Gastroesophageal sphincter (tissue), 3 donors: ENCODE measurements at regions not wholly inside any gene's neighbourhood (a gene's known extent, or its start where the extent isn't known, plus 50 kb on each side); places are given as distances from the start of the nearest gene placed in this dataset.

Experiments
- POLR2AphosphoS5 ChIP-seq: sonication (generic); formaldehyde crosslinking; IDR thresholded peaks from one replicate; pipeline ENCODE4 v1.6.1; 2017; ENCODE audit warnings: antibody characterized with exemption
- TF ChIP-seq, protein P1 (sequence below), 4 experiments: fragments of 200-600 bp in 2 of 4; fragments of 450-650 bp in 2 of 4; sonication (generic) in 1 of 4; IDR thresholded peaks; one replicate each; pipeline ENCODE4 v1.5.1; 2017 to 2019; ENCODE audit warnings: antibody characterized with exemption in 4 of 4, mild to moderate bottlenecking in 2 of 4, moderate library complexity in 2 of 4

DNA sequence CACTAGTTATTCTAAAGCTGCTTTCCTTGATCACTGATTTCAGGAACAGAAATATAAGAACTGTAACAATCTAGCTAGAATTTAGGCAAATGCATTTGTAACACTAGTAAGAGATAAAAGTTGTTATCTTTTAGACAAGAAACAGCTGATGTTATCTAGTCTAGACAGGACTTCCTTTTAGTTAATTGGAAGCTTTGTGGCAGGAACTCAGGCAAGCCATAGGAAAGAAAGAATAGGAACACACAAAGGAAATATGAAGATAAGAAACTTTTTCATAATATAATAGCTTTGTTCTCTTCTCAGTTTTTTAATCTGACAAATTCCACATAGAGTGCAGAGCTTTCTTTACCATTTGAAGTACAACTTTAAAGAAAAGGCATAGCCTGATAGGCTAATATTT is 59.0 kb upstream of the AGR3 start:
- TF ChIP-seq, protein P1, sequence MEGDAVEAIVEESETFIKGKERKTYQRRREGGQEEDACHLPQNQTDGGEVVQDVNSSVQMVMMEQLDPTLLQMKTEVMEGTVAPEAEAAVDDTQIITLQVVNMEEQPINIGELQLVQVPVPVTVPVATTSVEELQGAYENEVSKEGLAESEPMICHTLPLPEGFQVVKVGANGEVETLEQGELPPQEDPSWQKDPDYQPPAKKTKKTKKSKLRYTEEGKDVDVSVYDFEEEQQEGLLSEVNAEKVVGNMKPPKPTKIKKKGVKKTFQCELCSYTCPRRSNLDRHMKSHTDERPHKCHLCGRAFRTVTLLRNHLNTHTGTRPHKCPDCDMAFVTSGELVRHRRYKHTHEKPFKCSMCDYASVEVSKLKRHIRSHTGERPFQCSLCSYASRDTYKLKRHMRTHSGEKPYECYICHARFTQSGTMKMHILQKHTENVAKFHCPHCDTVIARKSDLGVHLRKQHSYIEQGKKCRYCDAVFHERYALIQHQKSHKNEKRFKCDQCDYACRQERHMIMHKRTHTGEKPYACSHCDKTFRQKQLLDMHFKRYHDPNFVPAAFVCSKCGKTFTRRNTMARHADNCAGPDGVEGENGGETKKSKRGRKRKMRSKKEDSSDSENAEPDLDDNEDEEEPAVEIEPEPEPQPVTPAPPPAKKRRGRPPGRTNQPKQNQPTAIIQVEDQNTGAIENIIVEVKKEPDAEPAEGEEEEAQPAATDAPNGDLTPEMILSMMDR (IDR thresholded peaks at IDR 0.05) = no peak
- TF ChIP-seq POLR2AphosphoS5 = no peak
